Suppressor macrophage treated with lipopolysaccharide for 4 hours (primary cell): ENCODE measurements at regions not wholly inside any gene's neighbourhood (a gene's known extent, or its start where the extent isn't known, plus 50 kb on each side); places are given as distances from the start of the nearest gene placed in this dataset.

ENCODE experiments used
- DNase-seq: peaks from one replicate; pipeline ENCODE4 v3.0.0-alpha.2; 2020

DNA sequence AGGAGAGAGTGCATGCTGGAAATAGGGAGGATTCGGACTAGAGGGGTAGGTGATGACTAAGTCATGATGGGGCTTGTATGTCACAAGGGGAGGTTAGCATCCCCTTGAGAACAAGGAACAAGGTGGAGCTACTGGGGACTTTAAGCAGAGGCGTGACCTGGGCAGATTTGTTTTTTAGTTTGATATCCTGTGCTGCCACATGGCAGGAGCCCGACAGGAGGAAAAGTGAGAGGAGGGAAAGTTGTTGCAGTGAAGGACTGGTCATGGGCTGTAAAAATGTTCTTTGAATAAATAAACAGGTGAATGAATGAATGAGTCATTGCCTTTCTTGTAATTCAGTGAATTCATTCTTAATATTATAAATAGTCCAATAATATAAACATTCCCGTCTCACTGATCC is 365.1 kb upstream of the CDH5 start:
- no peak for DNase-seq

DNA sequence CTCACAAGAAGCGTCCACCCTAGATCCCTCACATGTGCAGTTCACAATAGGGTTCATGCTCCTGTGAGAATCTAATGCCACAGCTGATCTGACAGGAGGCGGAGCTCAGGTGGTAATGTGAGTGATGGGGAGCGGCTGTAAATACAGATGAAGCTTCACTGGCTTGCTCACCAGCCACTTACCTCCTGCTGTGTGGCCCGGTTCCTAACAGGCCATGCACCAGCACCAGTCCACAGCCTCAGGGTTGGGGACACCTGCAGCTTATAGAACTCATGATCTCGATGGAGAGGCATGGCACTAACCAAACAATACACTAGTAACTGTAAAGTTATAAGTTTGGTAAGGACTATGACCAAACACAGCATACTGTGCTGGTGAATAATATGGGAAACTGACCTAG is 368.0 kb upstream of the CDH5 start:
- no peak for DNase-seq

DNA sequence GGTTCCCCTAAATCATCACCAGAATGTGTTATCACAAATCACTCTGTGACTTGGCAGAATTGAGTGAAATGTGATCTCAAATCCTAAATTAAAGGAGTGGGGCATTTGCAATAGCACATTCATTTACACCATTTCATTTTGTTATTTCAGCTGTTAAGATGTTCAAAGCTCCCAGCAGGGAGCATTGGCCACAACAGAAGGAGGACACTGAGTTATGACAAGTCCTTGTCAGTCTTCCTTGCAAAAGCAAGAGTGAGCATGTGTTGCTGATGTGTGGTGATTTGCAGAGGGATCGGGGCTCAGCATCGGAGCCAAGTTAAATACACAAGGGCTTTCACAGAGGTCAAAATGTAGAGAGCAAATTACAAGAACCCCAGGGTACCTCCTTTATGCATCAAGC is 372.2 kb upstream of the CDH5 start:
- no peak for DNase-seq

DNA sequence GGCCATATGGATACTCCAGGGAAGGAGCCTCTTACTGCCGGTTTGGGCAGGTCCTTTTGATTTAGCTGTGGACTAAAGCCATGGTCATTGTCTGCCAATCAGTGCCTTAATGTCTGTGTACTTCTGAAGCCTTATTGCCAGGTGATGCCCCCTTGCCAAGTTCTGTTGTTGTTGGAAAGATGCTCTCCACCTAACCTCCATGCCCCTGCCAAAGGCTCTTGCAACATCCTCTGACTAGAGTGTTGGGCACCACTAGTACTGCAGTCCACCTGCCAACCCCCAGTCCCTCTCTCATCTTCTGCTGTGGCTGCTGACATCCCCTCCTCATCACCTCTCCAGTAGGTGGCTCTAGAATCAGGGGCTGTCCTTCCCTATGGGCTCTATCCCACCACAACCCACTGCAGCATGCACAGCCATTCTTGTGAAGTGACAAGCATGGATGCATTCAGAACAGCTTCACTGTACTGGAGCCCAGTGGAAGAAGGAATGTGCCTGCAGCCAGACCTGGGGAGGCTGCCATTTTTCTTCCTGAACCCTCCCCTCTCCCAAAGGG is 375.3 kb upstream of the CDH5 start:
- DNase-seq: no peak

DNA sequence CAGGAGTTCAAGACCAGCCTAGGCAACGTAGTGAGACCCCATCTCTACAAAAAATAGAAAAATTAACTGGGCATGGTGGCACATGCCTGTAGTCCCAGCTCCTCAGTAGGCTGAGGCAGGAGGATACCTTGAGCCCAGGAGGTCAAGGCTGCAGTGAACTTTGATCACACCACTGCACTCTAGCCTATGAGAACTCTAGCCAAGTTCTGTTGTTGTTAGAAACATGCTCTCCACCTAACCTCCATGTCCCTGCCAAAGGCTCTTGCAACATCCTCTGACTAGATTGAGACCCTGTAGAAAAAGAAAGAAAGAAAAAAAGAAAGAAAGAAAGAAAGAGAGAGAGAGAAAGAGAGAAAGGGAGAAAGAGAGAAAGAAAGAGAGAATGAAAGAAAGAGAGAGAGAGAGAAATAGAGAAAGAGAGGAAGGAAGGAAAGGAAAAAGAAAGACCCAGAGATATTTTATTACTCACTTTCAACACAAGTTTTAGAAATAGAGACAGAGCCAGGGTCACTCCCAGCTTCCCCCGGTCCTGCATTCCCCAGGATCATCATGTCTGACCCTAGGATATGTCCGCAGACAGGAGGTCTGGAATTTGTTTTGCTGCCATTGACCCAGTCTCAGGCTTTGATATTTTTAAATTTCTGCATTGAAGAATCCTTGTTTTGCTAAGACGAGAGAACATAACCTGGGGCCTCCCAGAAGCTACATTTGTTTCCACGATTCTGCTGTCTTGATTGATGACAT is 376.5 kb upstream of the CDH5 start:
- no peak for DNase-seq

DNA sequence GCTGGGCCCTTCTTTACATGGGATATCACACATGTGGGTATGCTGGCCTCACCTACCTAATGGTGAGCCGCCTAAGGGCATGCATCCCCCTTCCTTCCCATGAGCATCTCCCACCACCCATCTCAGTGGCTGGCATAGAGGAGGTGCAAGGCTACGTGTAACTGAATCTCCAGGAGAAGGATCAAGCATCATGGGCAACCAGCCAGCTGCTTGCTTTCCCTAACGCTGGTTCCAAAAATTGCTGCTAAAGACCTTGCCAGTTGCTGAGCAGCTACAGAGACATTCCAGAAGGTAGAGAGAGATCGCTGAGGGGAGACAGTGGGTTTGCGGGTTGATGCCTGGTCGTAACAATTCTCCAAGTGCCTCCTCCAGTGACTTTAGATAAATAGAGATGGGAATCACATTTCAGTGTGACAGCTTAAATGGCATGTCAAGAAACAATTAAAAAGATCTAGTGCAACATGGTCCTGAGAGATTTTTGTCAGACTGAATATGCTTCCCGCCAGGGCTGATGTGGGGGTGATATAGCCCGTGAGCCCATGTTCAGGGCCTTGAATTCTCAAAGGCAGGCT is 378.4 kb upstream of the CDH5 start:
- no peak for DNase-seq

DNA sequence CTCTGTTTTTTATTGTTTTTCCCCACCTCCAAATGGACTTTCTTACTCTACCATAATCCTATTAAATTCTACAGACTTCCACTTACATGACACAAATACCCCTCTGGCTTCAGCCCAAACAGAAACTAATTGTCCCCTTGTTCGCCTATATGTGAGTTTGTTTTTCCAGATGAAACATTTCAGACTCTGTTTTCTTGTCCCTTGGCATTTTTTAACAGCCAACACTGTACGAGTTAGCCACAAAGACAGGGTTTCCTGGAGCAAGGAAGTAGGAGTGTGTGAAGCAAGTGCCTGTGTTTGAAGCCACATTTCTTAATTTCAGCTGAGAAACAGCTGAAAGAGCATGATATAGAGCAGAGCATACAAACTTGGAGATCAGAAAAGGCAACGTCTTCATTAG is 382.2 kb upstream of the CDH5 start:
- DNase-seq: no peak

DNA sequence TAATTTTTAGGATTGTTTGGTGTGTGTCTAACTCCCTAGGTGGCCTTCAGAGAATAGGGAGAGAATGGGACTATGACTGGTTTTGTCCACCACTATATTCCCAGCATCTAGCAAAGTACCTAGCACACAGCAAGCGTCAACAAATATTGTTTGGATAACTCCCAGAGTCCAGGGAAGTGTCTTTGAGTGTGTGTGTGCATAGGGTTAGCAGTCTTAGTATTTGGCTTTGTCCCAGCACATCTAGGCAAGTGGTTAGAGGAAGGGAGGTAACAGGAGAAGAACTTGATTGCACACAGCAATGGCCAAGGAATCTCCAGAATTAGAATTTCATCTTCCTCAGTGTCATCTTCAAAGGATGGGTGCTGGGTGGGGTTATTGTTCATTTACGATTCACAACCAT is 385.4 kb upstream of the CDH5 start:
- DNase-seq: no peak

DNA sequence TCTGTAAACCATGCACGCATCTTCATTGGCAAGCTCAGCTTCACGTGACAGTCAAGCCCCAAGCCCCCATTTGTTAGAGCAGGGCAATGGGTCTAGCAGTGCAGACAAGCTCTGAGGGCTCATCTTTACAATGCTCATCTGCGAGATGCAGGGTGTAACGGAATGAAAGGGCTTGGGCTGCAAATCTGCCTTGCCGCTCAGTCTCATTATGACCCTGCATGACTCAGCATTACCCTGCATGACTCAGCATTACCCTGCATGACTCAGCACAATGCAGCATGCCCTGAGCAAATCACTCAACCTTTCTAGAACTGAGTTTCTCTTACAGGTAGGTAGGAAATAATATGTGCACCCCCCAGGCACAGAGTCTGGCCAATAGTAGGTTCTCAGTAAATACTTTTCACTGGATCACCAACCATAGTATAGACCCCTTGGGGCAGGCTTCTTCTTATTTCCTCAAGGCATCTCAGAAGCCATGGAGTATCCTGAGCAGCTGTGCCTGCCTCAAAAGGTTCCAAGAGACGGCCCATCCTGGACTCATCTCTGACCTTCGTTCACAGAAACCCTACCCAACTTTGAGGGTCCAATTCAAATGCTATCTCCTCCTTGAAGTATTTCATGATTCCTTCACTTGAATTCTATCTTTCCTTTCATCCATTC is 391.3 kb upstream of the CDH5 start:
- no peak for DNase-seq

DNA sequence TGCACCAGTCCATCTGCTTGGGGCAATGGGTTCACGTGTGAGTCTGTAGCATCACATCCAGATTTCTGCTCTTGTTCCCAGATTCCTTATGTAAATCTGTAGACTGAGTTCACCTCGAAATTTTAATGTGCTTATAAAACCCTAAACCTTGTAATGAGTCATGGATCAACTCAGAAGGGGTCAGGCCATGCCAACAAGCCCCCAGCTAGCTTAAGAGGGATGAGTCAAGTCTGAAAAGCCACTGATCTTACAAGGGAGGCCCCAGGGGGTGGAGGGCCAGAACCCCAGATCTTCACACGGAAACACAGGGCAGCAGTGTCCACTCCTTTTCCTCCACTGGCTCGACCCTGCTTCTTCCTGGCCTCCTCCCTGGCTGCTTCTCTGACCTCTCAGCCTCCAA is 399.1 kb upstream of the CDH5 start:
- no peak for DNase-seq

DNA sequence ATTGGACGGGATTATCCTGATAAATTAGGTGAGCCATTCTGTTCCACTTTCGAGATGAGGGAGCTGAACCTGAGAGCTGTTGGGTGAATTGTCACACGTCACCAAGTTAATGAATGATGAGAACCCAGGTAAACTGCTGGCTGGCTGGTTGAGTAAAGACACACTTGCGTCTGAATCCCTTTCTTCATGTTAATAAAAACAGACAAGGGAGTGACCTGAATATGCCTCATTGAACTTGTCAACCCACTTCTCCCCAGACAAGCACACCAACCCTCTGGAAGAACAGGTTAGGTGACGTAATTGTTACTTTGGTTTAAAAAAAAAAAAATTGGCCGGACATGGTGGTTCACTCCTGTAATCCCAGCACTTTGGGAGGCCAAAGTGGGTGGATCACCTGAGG is 400.9 kb upstream of the CDH5 start:
- no peak for DNase-seq

DNA sequence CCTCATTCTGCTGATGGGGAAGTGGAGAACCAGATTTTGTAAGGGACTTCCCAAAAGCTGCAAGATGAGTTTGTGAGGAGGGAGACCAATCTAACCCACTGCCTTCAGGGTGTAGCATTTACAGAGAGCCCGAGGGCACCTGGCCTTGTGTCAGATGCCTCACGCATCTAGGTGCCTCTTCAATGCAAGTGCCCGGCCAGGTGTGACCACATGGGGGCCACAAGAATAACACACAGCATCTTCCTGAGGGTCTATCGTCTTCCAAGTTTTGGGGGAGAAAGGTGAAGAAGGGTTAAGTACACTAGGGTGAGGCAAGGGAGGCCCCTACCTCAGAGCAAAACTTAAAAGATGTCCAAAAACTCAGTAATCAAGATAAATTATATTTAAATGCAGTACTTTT is 401.7 kb upstream of the CDH5 start:
- no peak for DNase-seq

DNA sequence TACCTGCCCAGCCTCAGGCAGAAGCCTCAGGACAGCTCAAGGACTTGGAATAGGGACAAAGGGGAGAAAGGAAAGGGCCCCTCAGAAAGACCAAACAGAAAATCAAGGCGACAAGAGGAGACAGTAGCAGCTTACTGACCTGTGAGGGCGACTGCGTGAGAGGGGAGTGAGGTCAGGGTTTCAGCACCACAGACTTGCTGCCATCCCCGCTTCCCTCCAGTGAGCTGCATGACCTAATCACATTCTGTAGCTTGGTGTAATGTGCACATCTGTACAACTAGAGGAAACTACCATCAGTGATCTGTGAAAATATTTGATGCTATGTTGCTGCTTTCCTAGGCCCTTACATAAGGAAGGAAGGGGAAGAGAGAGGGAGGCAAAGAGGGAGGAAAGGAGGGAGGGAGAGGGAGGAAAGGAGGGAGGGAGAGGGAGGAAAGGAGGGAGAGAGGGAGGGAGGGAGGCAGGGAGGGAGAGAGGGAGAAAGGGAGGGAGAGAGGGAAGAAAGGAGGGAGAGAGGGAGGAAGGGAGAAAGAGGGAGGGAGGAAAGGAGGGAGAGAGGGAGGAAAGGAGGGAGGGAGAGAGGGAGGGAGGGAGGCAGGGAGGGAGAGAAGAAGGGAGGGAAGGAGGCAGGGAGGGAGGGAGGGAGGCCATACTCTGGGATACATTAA is 404.9 kb upstream of the CDH5 start:
- DNase-seq: no peak

DNA sequence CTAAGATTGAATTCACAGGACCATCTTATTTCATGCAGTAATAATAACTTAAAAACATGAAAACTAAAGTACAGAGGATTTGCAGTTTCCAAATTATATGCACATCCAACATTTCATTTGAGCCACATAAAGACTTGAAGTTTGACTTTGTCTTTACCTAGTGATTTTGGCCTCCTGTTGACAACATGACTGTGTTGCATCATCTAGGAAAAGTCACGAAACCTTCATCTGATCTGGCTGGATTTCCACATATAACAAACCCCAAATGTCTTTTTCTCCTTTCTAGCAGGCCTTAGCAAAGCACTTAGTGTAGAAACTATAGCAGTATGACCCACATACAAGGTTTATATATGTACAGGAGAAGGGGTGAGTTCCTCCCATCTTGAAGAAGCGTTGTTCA is 406.5 kb upstream of the CDH5 start:
- DNase-seq: no peak

DNA sequence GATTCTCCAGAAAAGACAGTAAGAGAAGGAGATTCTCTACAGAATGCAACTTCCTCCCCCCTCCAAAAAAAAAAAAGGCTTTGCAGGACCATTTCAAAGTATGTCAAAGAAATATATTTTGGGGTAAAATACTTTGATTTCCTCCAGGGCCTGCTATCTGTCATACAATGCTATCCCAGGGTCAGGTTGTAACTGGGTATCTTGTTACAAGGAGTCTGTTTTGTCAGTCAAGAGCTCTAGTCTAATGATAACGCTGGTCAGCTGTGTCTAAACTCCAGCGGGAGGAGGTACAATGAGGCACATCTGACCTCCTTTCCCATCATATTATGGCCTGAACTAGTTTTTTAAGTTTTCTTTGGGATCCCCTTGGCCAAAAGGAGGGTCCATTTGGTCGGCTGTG is 408.4 kb upstream of the CDH5 start:
- DNase-seq: no peak

DNA sequence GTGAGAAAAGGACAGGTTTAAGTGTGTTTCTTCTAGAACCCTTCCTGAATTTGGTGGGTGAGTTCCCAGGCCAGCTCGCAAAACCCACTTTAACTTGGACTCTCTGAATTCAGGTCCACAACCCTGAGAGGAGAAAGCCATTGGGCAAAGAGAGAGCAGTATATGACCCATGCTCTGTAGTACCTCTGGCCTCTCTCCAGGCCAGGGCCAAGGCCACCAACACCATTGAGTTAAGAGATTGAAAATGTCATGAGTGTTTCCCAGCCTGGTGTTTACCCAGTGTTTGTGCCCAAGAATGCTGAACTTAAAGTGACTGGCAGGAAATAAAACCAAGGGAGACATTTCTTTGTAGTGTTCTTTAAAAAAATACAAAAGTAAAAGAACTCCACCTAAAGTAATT is 410.4 kb upstream of the CDH5 start:
- DNase-seq: no peak

DNA sequence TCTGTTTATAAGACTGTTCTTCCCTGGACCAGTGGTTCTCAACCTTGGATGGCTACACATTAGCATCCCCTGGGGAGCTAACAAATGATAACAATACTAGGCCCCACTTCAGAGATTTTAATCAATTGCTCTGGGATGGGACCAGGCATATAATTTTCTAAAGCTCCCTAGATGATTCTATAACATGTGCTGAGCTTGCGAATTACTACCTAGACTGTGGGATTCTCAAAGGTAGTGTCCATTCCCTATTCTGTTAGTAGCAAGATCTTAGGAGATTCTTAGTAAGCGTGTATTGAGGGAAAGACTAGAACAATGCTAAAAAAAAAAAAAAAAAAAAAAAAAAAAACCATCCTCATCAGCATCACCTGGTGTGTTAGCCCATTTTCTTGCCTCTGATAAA is 412.0 kb upstream of the CDH5 start:
- DNase-seq: no peak

DNA sequence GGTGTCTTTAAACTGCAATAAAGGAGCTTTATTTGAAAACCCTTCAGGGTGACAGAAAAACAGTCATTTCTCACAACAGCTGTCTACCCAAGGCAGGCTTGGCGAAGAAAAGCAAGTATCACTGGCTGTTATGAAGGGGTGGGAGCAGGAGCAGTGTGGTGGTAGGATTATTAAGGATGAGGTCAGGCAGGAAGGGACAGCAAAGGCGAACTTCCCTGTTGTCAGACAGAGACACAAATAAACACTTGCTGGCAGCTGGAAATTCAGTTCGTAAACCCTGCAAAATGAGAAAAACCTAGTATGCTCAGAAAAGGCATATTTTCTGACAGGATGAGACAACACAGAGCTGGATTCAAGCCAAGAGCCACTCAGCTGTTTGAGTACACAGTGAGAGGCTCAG is 416.3 kb upstream of the CDH5 start:
- DNase-seq: no peak

DNA sequence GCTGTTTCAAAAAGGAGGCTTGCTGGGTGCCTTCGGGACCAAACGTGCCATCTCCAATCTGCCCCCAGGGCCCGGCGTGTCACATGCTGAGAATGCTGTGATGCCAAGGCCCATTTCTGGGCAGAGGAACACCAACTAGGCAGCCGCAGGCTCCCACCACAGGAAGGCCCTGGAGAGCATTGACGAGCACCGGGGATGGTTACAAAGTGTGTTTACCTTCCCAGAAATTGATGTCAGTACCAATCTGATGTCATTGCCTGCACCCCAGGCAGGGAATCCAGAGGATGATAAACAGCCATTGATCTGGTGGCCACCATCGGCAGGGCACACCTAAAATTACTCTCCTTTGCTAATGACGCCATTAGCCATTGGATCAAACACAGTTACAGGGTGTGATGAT is 418.1 kb upstream of the CDH5 start:
- no peak for DNase-seq

DNA sequence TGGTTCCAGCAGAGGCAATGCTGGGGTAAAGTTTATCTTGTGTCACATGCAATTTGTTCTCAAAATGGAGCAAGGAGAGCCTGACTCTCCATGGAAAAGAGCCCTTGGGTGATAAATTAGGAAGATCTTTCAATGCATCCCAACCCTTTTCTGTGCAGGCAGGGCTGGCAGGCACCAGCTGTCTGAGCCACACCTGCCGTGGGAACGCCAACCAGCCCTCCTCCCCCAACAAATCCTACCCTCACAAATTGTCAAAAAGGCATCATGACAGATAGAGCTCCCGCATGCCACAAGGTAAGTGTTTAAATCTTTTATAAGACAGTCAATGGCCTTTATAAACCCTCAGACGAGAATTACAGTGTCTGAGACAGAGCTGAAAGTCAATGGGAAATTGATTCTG is 418.5 kb upstream of the CDH5 start:
- DNase-seq: no peak

DNA sequence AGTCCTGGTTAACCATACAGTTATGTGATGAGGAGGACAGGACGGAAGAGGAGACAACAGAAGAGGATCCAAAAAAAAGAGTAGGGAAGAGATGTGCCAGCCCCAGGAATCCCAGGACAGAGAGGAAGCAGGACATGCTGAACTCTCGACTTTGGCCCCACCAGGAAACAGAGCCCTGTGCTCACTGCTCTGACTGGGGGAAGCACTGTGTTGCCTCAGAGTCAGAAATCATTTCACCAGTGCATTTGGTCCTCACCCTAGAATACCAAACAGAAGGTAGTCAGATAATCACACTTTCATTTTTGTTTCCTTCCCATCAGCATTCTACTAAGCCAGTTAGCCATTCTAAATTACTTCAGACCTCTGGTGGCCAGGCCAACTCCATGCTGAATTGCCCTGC is 421.0 kb upstream of the CDH5 start:
- DNase-seq: no peak

DNA sequence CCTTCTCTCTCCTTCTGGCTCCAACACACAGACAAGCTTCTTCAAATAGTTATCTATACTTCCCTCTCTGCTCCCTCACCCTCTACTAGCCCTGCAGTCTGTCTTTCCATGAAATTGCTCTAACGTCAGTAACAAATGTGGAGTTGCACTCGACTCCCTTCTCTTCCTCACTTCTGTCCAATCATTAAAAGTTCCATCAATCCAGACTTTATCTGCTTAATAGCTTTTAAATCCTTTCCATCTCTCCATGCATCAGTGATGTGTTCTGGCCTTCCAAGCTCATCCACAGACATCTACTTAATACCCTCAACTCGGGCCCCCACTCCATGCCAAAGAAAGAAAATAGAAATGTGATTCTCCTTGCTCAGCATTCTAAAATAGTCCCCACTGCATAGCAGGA is 422.1 kb upstream of the CDH5 start:
- no peak for DNase-seq

DNA sequence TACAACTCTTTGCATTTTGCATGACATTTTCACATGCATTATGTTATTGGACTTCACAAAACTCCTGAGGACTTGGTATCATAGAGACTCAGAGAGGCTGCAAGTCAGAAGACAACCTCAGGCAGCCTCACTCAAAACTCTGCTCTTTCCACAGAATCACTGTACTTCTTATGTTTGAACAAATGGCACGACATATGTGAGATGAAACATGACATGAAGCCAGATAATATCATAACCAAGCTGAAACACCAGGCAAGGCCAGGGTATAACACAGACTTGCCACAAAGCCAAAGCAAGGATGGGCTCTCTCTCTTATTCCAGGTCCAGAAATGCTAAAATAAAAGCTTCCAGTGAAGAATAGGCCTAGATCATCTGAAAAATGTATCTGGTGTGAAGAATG is 425.8 kb upstream of the CDH5 start:
- no peak for DNase-seq

DNA sequence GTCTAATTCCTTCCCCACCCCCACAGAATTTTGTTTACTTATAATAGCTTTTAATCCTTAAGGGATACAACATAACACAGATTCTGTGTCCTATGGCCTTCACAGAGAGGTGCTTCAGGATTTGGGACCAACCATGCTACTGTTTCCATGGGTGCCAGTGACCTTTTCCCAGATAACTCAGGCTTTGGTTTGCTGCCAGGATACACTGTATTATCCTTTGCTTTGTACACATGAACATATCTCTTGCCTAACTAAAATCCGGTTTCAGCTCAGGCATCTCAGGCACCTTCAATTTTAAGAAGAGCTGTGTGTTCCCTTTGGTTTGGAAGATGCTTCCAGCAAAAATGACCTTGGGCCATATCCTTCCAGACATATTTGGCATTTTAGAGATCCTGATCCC is 428.4 kb upstream of the CDH5 start:
- DNase-seq: no peak
